ES-I3 (cell line): ENCODE measurements at regions not wholly inside any gene's neighbourhood (a gene's known extent, or its start where the extent isn't known, plus 50 kb on each side); places are given as distances from the start of the nearest gene placed in this dataset.

ENCODE experiments used
- H3K36me3 ChIP-seq: 2 replicates; pipeline ENCODE4 v1.6.1; 2013; ENCODE audit warnings: mild to moderate bottlenecking, low read length, control low read depth, moderate library complexity; ENCODE audit not compliant: insufficient read depth
- H3K4me1 ChIP-seq: 2 replicates; pipeline ENCODE4 v1.6.1; 2013; ENCODE audit warnings: mild to moderate bottlenecking, control low read depth, low read length; ENCODE audit not compliant: insufficient read depth
- H3K9ac ChIP-seq: 2 replicates; pipeline ENCODE4 v1.6.1; 2013; ENCODE audit warnings: low read depth, mild to moderate bottlenecking, low read length, moderate library complexity
- H3K9me3 ChIP-seq: 2 replicates; pipeline ENCODE4 v1.6.1; 2013; ENCODE audit warnings: mild to moderate bottlenecking, low read length, moderate library complexity; ENCODE audit not compliant: control insufficient read depth, insufficient read depth

GRCh38 chr6:153947808-153948447 is 91.1 kb upstream of the OPRM1 start:
- Histone ChIP-seq H3K36me3 (no peaks in the 10 kb centered on the region), H3K9ac (no peak overlapping the region), H3K9me3 (no peaks in the 10 kb centered on the region), H3K4me1 (no peaks in the 10 kb centered on the region; the same call in 1 of the 2 replicates)

GRCh38 chr6:153944201-153944600 is 94.8 kb upstream of the OPRM1 start:
- Histone ChIP-seq H3K9ac (no peak overlapping the region), H3K9me3 (no peaks in the 10 kb centered on the region), H3K4me1 (no peaks in the 10 kb centered on the region; the same call in 1 of the 2 replicates), H3K36me3 (no peaks in the 10 kb centered on the region)

DNA sequence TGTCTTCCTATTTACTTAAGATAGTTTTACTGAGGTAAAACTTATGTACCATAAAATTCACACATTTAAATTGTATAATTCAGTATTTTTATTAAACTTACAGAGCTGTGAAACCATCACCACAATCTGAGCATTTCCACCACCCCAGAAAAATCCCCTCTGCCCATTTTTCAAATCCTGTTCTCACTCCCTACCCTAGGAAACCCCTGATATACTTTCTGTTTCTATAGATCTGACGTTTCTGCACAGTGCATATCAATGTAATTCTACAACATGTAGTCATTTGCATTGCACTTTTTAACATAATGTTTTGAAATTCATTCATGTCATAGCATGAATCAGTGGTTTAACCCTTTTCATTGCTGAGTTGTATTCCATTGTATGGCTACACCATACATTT is 96.7 kb upstream of the OPRM1 start:
- H3K4me1 ChIP-seq, result no peaks in the 10 kb centered on the region; the same call in 1 of the 2 replicates
- H3K36me3 ChIP-seq, result no peaks in the 10 kb centered on the region
- H3K9ac ChIP-seq, result no peak overlapping the region
- no peaks in the 10 kb centered on the region for H3K9me3 ChIP-seq

GRCh38 chr6:153941768-153942167 is 97.3 kb upstream of the OPRM1 start:
- Histone ChIP-seq H3K36me3 (no peaks in the 10 kb centered on the region), H3K4me1 (no peaks in the 10 kb centered on the region; the same call in 1 of the 2 replicates), H3K9ac (no peak overlapping the region), H3K9me3 (no peaks in the 10 kb centered on the region)

DNA sequence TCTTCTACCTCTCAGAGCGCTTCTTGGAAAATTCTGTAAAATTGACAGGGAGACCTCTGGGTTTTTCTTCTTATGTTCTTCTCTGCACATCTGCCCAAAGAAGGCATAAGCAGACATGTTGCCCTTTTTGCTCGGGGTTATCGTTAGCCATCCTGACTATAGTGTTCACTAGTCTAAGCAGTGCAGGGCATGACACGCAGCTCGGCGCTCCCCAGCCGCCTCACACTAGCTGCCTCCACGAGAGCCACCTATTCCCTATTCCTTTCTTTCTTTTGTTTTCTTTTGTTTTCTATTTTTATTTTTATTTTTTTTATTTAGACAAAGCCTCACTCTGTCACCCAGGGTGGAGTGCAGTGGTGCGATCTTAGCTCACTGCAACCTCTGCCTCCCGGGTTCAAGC is 100.2 kb upstream of the OPRM1 start:
- no peaks in the 10 kb centered on the region for H3K9me3 ChIP-seq
- H3K36me3 ChIP-seq, result no peaks in the 10 kb centered on the region
- no peak overlapping the region for H3K9ac ChIP-seq
- H3K4me1 ChIP-seq, result no peaks in the 10 kb centered on the region

DNA sequence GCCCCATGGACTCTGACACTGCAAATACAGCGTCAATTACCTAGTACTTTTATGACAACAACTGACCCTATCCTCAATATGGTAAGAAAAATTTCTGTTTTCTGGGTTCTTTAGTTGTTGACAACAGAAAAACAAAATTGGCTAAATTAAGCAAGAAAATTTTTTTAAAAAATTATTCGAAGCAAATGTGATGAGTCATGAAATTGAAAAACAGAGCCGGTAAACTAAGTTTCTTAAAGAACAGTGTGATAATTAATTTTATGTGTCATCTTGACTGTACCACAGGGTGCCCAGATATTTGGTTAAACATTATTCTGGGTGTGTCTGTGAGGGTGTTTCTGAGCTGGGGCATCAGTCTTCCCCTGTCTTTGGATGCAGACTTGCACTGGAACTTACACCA is 107.6 kb upstream of the OPRM1 start:
- Histone ChIP-seq H3K9me3 (no peaks in the 10 kb centered on the region), H3K4me1 (no peaks in the 10 kb centered on the region), H3K9ac (no peak overlapping the region), H3K36me3 (no peaks in the 10 kb centered on the region)

DNA sequence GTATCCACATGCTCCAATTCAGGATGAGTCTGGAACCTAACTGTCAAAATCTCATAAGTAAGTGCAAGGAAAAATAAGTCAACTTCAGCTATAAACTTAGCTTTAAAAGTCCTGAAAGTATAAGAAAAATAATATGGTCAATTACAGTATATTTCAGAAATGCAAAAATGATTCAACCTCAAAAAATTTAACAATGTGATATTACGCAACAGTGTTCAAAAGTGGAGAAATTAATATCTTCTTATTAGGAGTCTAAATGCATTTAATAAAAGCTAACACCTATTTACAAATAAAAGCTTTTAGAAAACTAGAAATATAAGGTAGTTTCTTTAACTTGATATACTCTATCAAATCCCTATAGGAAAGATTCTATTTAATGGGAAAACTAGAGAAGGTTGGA is 111.2 kb upstream of the OPRM1 start:
- no peaks in the 10 kb centered on the region for H3K4me1 ChIP-seq
- H3K9ac ChIP-seq, result no peak overlapping the region
- no peaks in the 10 kb centered on the region for H3K36me3 ChIP-seq
- no peaks in the 10 kb centered on the region for H3K9me3 ChIP-seq

DNA sequence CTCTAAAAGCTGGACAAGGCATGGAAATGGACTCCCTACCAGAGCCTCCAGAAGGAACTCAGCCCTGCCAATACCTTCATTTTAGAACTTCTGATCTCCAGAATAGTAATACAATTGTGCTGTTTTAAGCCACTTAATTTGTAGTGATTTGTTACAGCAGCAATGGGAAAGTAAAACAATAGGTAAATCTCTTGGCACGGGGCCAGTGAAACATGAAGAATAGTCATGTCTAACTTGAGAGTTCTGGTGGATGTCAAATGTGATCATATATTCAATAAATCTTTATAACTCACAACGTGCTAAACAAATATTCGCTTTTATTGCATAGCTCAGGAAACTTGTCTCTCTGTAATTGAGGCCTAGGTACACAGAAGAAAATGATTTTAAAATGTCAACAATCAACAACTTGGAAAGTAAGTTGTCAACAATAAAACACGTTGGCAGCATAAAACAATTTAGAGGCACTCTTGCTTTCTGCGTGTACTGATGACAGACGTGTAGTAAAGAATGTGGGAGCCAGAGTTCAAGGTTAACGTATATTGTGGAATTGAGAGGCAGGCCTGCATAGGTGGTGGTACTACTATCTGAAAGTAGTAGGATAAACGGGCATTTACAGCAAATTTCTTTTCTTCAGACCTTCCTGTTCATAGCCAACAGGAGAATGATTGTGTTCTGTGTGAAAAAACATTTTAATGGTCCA is 140.5 kb upstream of the OPRM1 start:
- Histone ChIP-seq H3K4me1 (no peaks in the 10 kb centered on the region), H3K9ac (no peak overlapping the region), H3K36me3 (no peaks in the 10 kb centered on the region), H3K9me3 (no peaks in the 10 kb centered on the region; the same call in 1 of the 2 replicates)

DNA sequence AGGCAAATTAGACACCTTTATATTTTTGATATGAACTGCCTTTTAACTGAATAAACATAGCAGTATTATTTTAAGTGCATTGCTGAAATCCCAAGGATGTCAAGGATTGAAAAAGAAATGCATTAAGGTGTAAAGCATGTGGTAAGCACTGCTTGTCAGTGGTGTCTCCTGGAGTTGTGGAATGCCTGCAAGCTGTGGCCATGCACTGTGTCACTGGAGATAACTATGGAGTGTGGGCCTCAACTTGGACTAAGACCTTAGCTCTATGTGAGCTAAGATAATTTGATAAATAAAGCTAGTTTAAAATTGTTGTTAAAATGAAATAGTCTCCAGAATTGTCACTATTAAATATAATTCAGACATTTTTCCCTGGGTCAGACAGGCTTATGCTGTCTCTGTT is 156.6 kb upstream of the OPRM1 start:
- H3K9me3 ChIP-seq, result peaks cover 5% of the 10 kb centered on the region; the same call in 1 of the 2 replicates
- no peaks in the 10 kb centered on the region for H3K4me1 ChIP-seq
- H3K9ac ChIP-seq, result no peak overlapping the region
- H3K36me3 ChIP-seq, result no peaks in the 10 kb centered on the region

DNA sequence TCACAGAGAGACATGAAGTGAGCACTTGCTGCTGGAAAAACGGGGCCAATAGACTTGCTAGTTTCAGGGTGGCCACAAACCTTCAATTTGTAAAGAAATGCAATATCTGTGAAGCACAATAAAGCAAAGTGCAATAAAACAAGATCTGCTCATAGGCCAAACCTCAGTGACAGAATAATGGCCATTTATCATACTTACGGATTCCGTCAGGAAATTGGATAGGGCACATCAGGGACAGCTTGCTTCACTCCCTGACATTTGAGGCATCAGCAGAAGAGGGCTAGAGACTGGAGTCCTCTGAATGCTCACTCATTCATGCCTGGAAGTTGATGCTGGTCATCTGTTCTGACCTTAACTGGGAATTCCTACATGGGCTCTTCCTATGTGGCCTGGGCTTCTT is 165.5 kb upstream of the OPRM1 start:
- no peak overlapping the region for H3K9ac ChIP-seq
- no peaks in the 10 kb centered on the region for H3K4me1 ChIP-seq
- no peaks in the 10 kb centered on the region; the same call in 1 of the 2 replicates for H3K9me3 ChIP-seq
- H3K36me3 ChIP-seq, result no peaks in the 10 kb centered on the region

- Histone ChIP-seq H3K36me3 (no peaks in the 10 kb centered on the region), H3K4me1 (no peaks in the 10 kb centered on the region), H3K9ac (no peak overlapping the region), H3K9me3 (no peaks in the 10 kb centered on the region)
Observed at GRCh38 chr6:153872946-153873345, 166.1 kb upstream of the OPRM1 start.

GRCh38 chr6:153862927-153863326 is 176.1 kb upstream of the OPRM1 start:
- Histone ChIP-seq H3K36me3 (no peaks in the 10 kb centered on the region), H3K9ac (no peak overlapping the region), H3K9me3 (no peaks in the 10 kb centered on the region), H3K4me1 (no peaks in the 10 kb centered on the region)

GRCh38 chr6:153862139-153862538 is 176.9 kb upstream of the OPRM1 start:
- no peaks in the 10 kb centered on the region for H3K36me3 ChIP-seq
- no peak overlapping the region for H3K9ac ChIP-seq
- no peaks in the 10 kb centered on the region for H3K9me3 ChIP-seq
- H3K4me1 ChIP-seq, result no peaks in the 10 kb centered on the region

DNA sequence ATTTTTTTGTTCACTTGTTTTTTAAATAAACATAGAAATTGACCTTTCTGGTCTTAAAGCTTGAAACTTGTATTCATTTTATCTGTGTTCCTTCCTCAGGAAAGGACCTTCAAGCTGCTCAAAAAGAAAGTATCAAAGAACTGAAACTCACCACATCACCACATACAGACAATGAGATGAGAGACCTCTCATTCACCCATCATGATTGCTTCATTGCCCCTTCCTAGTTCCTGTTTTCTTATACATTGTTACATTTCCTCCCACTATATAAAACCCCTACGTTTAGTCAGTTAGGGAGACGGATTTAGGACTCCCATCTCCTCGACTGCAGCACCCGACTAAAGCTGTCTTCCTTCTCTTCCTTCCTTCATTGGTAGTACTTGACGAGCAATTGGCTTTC is 180.5 kb upstream of the OPRM1 start:
- no peaks in the 10 kb centered on the region for H3K36me3 ChIP-seq
- H3K9me3 ChIP-seq, result no peaks in the 10 kb centered on the region
- no peak overlapping the region for H3K9ac ChIP-seq
- no peaks in the 10 kb centered on the region for H3K4me1 ChIP-seq

- H3K9me3 ChIP-seq, result no peaks in the 10 kb centered on the region
Observed at GRCh38 chr6:153856929-153857376, 182.1 kb upstream of the OPRM1 start.

More at GRCh38 chr6:153856929-153857376, 182.1 kb upstream of the OPRM1 start:
- no peaks in the 10 kb centered on the region for H3K36me3 ChIP-seq
- no peaks in the 10 kb centered on the region for H3K4me1 ChIP-seq
- H3K9ac ChIP-seq, result no peak overlapping the region
